ENCODE measurements at regions not wholly inside any gene's neighbourhood (a gene's known extent, or its start where the extent isn't known, plus 50 kb on each side); places are given as distances from the start of the nearest gene placed in this dataset.

DNA sequence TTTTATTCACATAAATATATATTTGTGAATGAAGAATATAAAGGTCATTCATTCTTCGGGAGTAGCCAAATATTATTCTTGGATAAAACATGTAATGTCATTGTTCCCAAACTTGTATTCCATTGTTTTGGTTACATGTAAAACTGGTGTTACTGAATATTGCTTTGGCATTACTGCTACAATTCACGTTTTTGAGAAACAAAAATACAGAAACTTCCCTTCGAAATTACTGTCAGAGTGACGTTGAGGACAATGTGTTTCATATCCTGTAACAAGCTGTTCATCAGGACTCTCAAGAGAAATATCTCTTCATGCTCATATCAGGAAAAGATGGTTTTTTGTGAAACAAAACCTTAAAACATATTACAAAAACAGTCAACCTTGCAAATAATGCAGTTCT, 258.9 kb upstream of the DDX53 start (continued):
- TF ChIP-seq GTF3C2 (IDR thresholded peaks at IDR 0.05; ENCODE audit: borderline replicate concordance, extremely low read depth, insufficient read length), result no peak
- TF ChIP-seq ETV6 (IDR thresholded peaks at IDR 0.05; ENCODE audit: borderline replicate concordance in 1 of 2, low read depth in 2 of 2, low read length in 1 of 2), result no peak
- TF ChIP-seq ETV6 (CRISPR knock-in tag; IDR thresholded peaks at IDR 0.05; ENCODE audit: borderline replicate concordance), result no peak
- no peak for TF ChIP-seq ATF1 (CRISPR knock-in tag; IDR thresholded peaks at IDR 0.05)
- TF ChIP-seq ATF1 (tag; IDR thresholded peaks at IDR 0.05), result no peak
- no peak for TF ChIP-seq MYNN (IDR thresholded peaks at IDR 0.05)
- no peak for TF ChIP-seq MYNN (CRISPR knock-in tag; IDR thresholded peaks at IDR 0.05)
- no peak for TF ChIP-seq DIDO1 (tag; IDR thresholded peaks at IDR 0.05; ENCODE audit: low read depth)
- no peak for TF ChIP-seq ZNF57 (CRISPR knock-in tag; IDR thresholded peaks at IDR 0.05)
- no peak for TF ChIP-seq GABPB2 (CRISPR knock-in tag; conservative IDR thresholded peaks at IDR 0.05)

GRCh38 chrX:22742174-22742573, 257.6 kb upstream of the DDX53 start:
- H3K4me1 ChIP-seq (replicated peaks in 1 of 2; ENCODE audit: control insufficient read depth in 2 of 2, insufficient read depth in 2 of 2, low read length in 2 of 2), result no peaks in the 10 kb centered on the region
- no peaks in the 10 kb centered on the region for H3K9me1 ChIP-seq (ENCODE audit: control insufficient read depth, insufficient read depth, low read length)
- no peak overlapping the region for H3K9ac ChIP-seq (ENCODE audit: insufficient read depth in 1 of 2, low read depth in 2 of 2, low read length in 2 of 2)
- DNase-seq (ENCODE audit: extremely low read depth in 1 of 4, low spot score in 3 of 4) (no peak), FAIRE-seq (no peak), ATAC-seq (no peak)
- H3K4me3 ChIP-seq, result no peak overlapping the region
- no peak overlapping the region for H2AFZ ChIP-seq (ENCODE audit: low read depth, low read length)
- H3K36me3 ChIP-seq (ENCODE audit: control insufficient read depth, insufficient read depth, low read length), result no peaks in the 10 kb centered on the region
- H3K9me3 ChIP-seq (replicated peaks; ENCODE audit: control insufficient read depth, insufficient read depth, low read depth, low read length), result no peaks in the 10 kb centered on the region
- no peak overlapping the region for H3K27ac ChIP-seq (ENCODE audit: extremely low read depth, low read depth, low read length)
- intact Hi-C loops (cut with micrococcal nuclease) (loop anchor here (10.0 kb wide), 1 partner anchor 907 kb away; the partner anchor contains the start of gene MBTPS2), in situ Hi-C loops (cut with MboI) (no loop called here)
- no TSS peak for BruUV-seq (replicated peaks)
- whole genome bisulfite sequencing (ENCODE audit: insufficient coverage, low coverage, missing lambda C conversion rate), result 0% methylated on average over 1 of the region's 1 CpG
- ChIA-PET POLR2A (no interaction called here), CTCF (ENCODE audit: low intra/inter-chr PET ratio) (no interaction called here)
- H3K4me2 ChIP-seq (ENCODE audit: insufficient read depth, low read length), result no peak overlapping the region
- TF ChIP-seq ZSCAN32 (CRISPR knock-in tag; IDR thresholded peaks at IDR 0.05) (0 out of 2 replicates have a peak, but pooled peaks have one; percentile 32), CEBPG (CRISPR knock-in tag; IDR thresholded peaks at IDR 0.05) (no peak), CEBPG (tag; conservative IDR thresholded peaks at IDR 0.05 in 1 of 2, IDR thresholded peaks at IDR 0.05 in 1 of 2) (peak in 1 of 2 experiments; percentile 59; a peak in 2 of 4 replicates), PRDM10 (IDR thresholded peaks at IDR 0.05; ENCODE audit: partially characterized antibody) (no peak)
- no peaks in the 10 kb centered on the region for H4K20me1 ChIP-seq (replicated peaks; ENCODE audit: control insufficient read depth, insufficient read depth, low read length)
- no peaks in the 10 kb centered on the region for H3K27me3 ChIP-seq (ENCODE audit: control insufficient read depth in 2 of 2, insufficient read depth in 2 of 2, low read length in 2 of 2)
- no peaks in the 10 kb centered on the region for H3K79me2 ChIP-seq (ENCODE audit: control insufficient read depth, insufficient read depth, low read length)
